ENCODE measurements at regions not wholly inside any gene's neighbourhood (a gene's known extent, or its start where the extent isn't known, plus 50 kb on each side); places are given as distances from the start of the nearest gene placed in this dataset.
"Not testable (repeated sequence)": the region's sequence is repeated elsewhere in the genome, so short reads cannot be mapped to it uniquely, and the experiment has no call there.

GRCh38 chr5:84758008-84758407, 373.3 kb upstream of the EDIL3 start:
- Histone ChIP-seq H3K27me3 (no peaks in the 10 kb centered on the region), H3K36me3 (no peaks in the 10 kb centered on the region), H3K9me3 (no peaks in the 10 kb centered on the region), H3K27ac (no peak overlapping the region), H3K4me3 (ENCODE audit: low read depth in 1 of 2, low read length in 1 of 2) (no peak overlapping the region), H3K4me1 (ENCODE audit: control insufficient read depth in 1 of 2, insufficient read depth in 1 of 2, low read depth in 1 of 2, low read length in 1 of 2) (no peaks in the 10 kb centered on the region)
- TF ChIP-seq CTCF (IDR thresholded peaks at IDR 0.05) = no peak

GRCh38 chr5:84752780-84753179, 368.1 kb upstream of the EDIL3 start:
- Histone ChIP-seq H3K9me3 (no peaks in the 10 kb centered on the region), H3K4me1 (ENCODE audit: control insufficient read depth in 1 of 2, insufficient read depth in 1 of 2, low read depth in 1 of 2, low read length in 1 of 2) (no peaks in the 10 kb centered on the region), H3K27ac (no peak overlapping the region), H3K27me3 (no peaks in the 10 kb centered on the region), H3K36me3 (no peaks in the 10 kb centered on the region), H3K4me3 (ENCODE audit: low read depth in 1 of 2, low read length in 1 of 2) (no peak overlapping the region)
- TF ChIP-seq CTCF (IDR thresholded peaks at IDR 0.05) = no peak

GRCh38 chr5:84748313-84748712, 363.6 kb upstream of the EDIL3 start:
- Histone ChIP-seq H3K9me3 (no peaks in the 10 kb centered on the region), H3K27me3 (no peaks in the 10 kb centered on the region), H3K4me3 (ENCODE audit: low read depth in 1 of 2, low read length in 1 of 2) (no peak overlapping the region), H3K36me3 (no peaks in the 10 kb centered on the region), H3K27ac (no peak overlapping the region), H3K4me1 (ENCODE audit: control insufficient read depth in 1 of 2, insufficient read depth in 1 of 2, low read depth in 1 of 2, low read length in 1 of 2) (no peaks in the 10 kb centered on the region)
- TF ChIP-seq CTCF (IDR thresholded peaks at IDR 0.05) = no peak

- not testable (repeated sequence) for H3K36me3 ChIP-seq
Observed at GRCh38 chr5:84746280-84746679, 361.6 kb upstream of the EDIL3 start.

GRCh38 chr5:84741056-84741455, 356.4 kb upstream of the EDIL3 start:
- no peaks in the 10 kb centered on the region for H3K9me3 ChIP-seq
- H3K27me3 ChIP-seq = no peaks in the 10 kb centered on the region
- H3K36me3 ChIP-seq = no peaks in the 10 kb centered on the region
- TF ChIP-seq CTCF (IDR thresholded peaks at IDR 0.05) = no peak
- H3K27ac ChIP-seq = no peak overlapping the region
- no peaks in the 10 kb centered on the region for H3K4me1 ChIP-seq (ENCODE audit: control insufficient read depth in 1 of 2, insufficient read depth in 1 of 2, low read depth in 1 of 2, low read length in 1 of 2)
- no peak overlapping the region for H3K4me3 ChIP-seq (ENCODE audit: low read depth in 1 of 2, low read length in 1 of 2)

More at GRCh38 chr5:84746280-84746679, 361.6 kb upstream of the EDIL3 start:
- H3K27me3 ChIP-seq; H3K4me1 ChIP-seq (ENCODE audit: control insufficient read depth in 1 of 2, insufficient read depth in 1 of 2, low read depth in 1 of 2, low read length in 1 of 2); H3K4me3 ChIP-seq (ENCODE audit: low read depth in 1 of 2, low read length in 1 of 2); H3K9me3 ChIP-seq; H3K27ac ChIP-seq: not testable (repeated sequence)

- H3K27ac ChIP-seq = no peak overlapping the region
- no peaks in the 10 kb centered on the region for H3K4me1 ChIP-seq (ENCODE audit: control insufficient read depth in 1 of 2, insufficient read depth in 1 of 2, low read depth in 1 of 2, low read length in 1 of 2)
- no peaks in the 10 kb centered on the region for H3K27me3 ChIP-seq
- no peaks in the 10 kb centered on the region for H3K9me3 ChIP-seq
- H3K4me3 ChIP-seq (ENCODE audit: low read depth in 1 of 2, low read length in 1 of 2) = no peak overlapping the region
- TF ChIP-seq CTCF (IDR thresholded peaks at IDR 0.05) = no peak
- H3K36me3 ChIP-seq = no peaks in the 10 kb centered on the region
Observed at GRCh38 chr5:84729326-84729725, 344.6 kb upstream of the EDIL3 start.

Measured in neutrophil (primary cell).